ENCODE measurements at regions not wholly inside any gene's neighbourhood (a gene's known extent, or its start where the extent isn't known, plus 50 kb on each side); places are given as distances from the start of the nearest gene placed in this dataset.

DNA sequence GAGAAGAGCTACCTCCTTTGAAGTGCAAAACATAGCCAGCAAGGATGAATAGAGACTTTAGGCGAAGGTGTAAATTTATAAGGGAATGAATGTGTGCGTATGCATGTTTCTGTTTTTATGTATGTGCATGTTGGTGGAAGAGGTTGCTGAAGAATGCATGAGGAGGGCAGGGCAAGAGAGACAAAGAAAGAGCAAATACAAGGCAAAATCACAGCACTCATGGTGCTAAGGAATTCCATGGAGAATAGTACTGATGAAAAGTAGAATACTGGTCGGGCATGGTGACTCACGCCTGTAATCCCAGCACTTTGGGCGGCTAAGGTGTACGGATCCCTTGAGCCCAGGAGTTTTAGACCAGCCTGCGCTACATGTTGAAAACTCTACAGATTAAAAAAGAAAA is 762.1 kb upstream of the PTPRD start:
- no peak overlapping the region for H3K4me3 ChIP-seq (ENCODE audit: low read depth, low read length)
- POLR2A ChIA-PET: no interaction called here
- DNase-seq (ENCODE audit: low read depth, low spot score): no peak
- TF ChIP-seq, protein P1, sequence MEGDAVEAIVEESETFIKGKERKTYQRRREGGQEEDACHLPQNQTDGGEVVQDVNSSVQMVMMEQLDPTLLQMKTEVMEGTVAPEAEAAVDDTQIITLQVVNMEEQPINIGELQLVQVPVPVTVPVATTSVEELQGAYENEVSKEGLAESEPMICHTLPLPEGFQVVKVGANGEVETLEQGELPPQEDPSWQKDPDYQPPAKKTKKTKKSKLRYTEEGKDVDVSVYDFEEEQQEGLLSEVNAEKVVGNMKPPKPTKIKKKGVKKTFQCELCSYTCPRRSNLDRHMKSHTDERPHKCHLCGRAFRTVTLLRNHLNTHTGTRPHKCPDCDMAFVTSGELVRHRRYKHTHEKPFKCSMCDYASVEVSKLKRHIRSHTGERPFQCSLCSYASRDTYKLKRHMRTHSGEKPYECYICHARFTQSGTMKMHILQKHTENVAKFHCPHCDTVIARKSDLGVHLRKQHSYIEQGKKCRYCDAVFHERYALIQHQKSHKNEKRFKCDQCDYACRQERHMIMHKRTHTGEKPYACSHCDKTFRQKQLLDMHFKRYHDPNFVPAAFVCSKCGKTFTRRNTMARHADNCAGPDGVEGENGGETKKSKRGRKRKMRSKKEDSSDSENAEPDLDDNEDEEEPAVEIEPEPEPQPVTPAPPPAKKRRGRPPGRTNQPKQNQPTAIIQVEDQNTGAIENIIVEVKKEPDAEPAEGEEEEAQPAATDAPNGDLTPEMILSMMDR (IDR thresholded peaks at IDR 0.05; ENCODE audit: insufficient read depth, low read length, missing control alignments): no peak
- CTCF ChIA-PET: no interaction called here

DNA sequence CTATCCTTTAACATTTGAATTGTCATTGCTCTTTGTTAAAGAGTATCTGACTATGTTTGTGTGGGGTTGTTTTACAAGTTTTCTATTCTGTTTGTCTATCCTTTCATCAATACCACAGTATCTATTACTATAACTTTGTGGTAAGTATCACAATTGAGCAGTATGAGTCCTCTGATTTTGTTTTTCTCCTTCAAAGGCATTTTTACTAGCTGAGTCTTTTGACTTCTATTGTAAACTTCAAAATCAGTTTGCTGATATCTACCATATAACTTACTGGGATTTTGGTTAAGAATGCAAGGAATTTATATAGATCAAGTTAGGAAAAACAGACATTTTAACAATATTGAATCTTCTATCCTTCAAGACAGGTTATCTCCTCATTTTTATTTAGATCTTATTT is 789.8 kb upstream of the PTPRD start:
- DNase-seq (ENCODE audit: low read depth, low spot score): no peak
- no peak overlapping the region for H3K4me3 ChIP-seq (ENCODE audit: low read depth, low read length)
- CTCF ChIA-PET: no interaction called here
- POLR2A ChIA-PET: no interaction called here
- TF ChIP-seq, protein P1 (IDR thresholded peaks at IDR 0.05; ENCODE audit: insufficient read depth, low read length, missing control alignments): no peak

DNA sequence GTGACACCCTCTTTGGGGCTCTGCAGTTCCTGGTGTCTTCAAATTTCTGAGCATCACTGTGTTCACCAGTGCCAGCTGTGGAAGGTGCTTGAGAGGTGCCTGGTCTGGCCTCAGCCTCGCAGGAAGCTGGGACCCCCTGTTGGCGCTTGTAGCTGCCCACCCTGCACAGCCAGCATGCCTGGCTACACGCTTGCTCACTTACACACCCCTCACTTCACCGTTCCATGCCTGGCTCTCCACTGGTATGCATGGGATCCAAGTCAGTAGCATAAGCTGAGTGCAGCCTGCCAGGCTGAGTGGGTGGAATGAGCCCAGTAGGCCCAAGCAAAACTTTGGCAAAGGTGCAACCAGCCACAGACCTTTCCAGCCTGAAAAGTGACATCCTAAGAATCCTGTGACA is 801.4 kb upstream of the PTPRD start:
- DNase-seq (ENCODE audit: low read depth, low spot score): no peak
- no peak overlapping the region for H3K4me3 ChIP-seq (ENCODE audit: low read depth, low read length)
- TF ChIP-seq, protein P1 (IDR thresholded peaks at IDR 0.05; ENCODE audit: insufficient read depth, low read length, missing control alignments): no peak
- POLR2A ChIA-PET: no interaction called here
- CTCF ChIA-PET: no interaction called here

DNA sequence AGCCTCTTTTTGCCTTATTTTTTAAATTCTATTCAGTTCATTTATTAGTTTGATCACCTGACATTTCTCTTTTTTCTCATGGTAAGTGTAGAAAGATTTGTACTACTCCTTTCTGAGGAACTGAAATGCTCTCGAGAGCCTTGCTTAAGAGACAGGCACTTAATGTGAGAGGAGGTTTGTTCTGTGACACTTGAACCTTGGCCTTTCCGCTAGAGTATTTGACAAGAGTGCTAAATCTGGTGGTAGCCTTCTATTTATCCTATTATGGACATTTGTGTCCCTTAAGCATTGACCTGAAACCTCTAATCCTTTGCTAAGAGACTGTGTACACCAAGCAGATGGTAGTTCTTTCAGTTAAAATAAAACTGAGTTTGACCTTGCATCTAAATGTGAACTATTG is 805.0 kb upstream of the PTPRD start:
- DNase-seq (ENCODE audit: low read depth, low spot score): no peak
- ChIA-PET POLR2A (no interaction called here), CTCF (no interaction called here)
- no peak overlapping the region for H3K4me3 ChIP-seq (ENCODE audit: low read depth, low read length)
- TF ChIP-seq, protein P1 (IDR thresholded peaks at IDR 0.05; ENCODE audit: insufficient read depth, low read length, missing control alignments): no peak

DNA sequence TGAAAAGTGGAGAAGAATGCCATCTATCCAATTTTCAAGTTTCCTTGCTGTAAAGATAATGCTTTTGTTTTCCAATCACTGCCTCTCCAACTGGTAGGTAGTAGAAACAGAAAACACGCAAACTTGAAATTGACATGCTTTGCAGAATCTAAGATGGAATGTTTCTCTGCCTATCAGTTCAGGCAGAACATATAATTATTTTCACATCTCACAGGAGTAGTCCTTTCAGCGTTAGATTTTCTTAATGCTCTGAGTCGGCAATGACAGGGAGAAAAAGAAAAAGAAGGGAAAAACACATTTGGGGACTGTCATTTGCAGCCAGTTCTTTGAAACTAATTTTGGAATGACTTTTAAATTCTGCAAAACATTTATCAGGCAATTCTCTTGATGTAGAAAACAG is 818.7 kb upstream of the PTPRD start:
- H3K4me3 ChIP-seq (ENCODE audit: low read depth, low read length): no peak overlapping the region
- ChIA-PET CTCF (no interaction called here), POLR2A (no interaction called here)
- TF ChIP-seq, protein P1 (IDR thresholded peaks at IDR 0.05; ENCODE audit: insufficient read depth, low read length, missing control alignments): no peak
- DNase-seq (ENCODE audit: low read depth, low spot score): no peak

DNA sequence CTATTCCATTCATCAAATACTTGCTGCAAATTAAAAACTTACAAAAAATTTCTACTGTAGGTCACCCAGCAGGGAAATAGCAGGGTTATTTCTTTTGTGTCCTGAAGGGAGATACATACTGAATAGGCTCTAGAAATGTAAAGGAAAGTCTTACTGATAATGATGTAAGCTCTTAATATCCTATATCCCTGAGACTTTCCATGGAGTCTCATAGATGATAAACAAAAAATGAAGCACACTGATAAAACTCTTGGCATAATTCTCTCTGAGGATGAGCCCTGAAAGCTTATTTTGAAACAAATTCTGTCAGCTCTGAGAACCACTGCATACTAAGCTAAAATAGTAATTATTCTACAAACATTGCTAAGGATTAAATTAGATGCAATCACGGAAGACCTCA is 819.6 kb upstream of the PTPRD start:
- no peak overlapping the region for H3K4me3 ChIP-seq (ENCODE audit: low read depth, low read length)
- ChIA-PET CTCF (no interaction called here), POLR2A (no interaction called here)
- TF ChIP-seq, protein P1 (IDR thresholded peaks at IDR 0.05; ENCODE audit: insufficient read depth, low read length, missing control alignments): no peak
- DNase-seq (ENCODE audit: low read depth, low spot score): no peak

All from AG04449 (cell line).